Activated naive CD4-positive, alpha-beta T cell treated with anti-CD3 and anti-CD28 coated beads, Interleukin-2, amount 50 U/mL, for 16 hours (primary cell): ENCODE measurements at regions not wholly inside any gene's neighbourhood (a gene's known extent, or its start where the extent isn't known, plus 50 kb on each side); places are given as distances from the start of the nearest gene placed in this dataset.
"Not testable (repeated sequence)": the region's sequence is repeated elsewhere in the genome, so short reads cannot be mapped to it uniquely, and the experiment has no call there.

Source experiments
- DNase-seq: peaks from one replicate; pipeline ENCODE4 v3.0.0-alpha.2; 2020

- no peak for DNase-seq
Measured at GRCh38 chr2:16194931-16195680, 254.8 kb downstream of the MYCN start.

GRCh38 chr2:16194530-16194929 lies 254.2 kb downstream of the MYCN start:
- DNase-seq, result no peak

DNA sequence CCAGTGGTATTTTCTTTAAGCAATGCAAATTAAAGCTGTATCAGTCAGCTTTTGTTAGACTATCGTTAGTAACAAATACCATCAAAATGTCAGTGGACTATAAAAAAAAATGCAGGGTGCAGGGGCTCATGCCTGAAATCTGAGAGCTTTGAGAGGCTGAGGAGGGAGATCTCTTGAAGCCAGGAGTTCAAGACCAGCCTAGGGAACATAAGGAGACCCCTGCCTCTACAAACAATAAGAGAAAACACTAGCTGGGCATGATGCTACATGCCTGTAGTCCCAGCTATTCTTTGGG lies 253.7 kb downstream of the MYCN start:
- no peak for DNase-seq

GRCh38 chr2:16192416-16193216 lies 252.3 kb downstream of the MYCN start:
- no peak for DNase-seq

DNA sequence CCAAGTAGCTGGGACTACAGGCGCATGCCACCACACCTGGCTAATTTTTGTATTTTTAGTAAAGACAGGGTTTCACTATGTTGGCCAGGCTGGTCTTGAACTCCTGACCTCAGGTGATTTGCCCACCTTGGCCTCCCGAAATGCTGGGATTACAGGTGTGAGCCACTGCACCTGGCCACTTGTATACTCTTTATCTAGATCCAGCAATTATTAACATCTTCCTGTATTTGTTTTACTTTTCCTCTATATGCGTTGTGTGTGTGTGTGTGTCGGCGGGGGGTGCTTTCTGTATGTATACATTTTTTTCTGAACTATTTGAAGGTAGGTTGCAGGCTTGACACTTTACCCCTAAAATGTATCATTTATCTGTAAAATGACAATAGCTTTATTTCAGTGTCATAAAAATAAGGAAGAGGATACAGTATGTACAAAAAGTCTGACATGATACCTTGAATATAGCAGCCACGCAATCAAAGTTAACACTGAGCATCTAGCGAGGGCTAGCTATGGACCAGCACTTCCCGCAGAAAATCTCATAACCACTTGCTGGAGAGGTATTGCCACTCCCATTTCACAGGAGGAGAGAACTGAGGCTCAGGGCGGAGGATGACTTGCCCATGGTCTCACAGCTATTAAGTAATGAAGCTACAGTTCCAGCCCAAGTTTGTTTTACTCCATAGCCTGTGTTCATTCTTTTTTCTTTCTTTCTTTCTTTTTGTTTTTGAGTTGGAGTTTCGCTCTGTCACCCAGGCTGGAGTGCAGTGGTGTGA lies 251.3 kb downstream of the MYCN start:
- no peak for DNase-seq

GRCh38 chr2:16190446-16191270 lies 250.3 kb downstream of the MYCN start:
- DNase-seq, result no peak

DNA sequence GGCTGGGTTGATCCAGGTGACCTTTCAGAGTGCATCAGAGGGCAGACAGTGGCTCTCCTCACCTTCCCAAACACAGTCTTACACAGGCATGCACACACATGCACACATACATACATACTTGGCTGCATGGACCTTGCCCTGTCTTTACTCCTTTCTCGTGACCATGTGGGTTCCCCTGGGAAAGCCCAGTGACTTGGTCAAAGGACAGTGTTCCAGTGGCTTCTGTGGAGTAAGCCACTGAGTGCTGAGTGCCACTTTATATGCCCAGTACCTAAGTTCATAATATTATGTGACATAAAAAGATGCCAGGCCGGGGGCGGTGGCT lies 249.4 kb downstream of the MYCN start:
- DNase-seq, result no peak

GRCh38 chr2:16189029-16189835 lies 248.9 kb downstream of the MYCN start:
- no peak for DNase-seq

DNA sequence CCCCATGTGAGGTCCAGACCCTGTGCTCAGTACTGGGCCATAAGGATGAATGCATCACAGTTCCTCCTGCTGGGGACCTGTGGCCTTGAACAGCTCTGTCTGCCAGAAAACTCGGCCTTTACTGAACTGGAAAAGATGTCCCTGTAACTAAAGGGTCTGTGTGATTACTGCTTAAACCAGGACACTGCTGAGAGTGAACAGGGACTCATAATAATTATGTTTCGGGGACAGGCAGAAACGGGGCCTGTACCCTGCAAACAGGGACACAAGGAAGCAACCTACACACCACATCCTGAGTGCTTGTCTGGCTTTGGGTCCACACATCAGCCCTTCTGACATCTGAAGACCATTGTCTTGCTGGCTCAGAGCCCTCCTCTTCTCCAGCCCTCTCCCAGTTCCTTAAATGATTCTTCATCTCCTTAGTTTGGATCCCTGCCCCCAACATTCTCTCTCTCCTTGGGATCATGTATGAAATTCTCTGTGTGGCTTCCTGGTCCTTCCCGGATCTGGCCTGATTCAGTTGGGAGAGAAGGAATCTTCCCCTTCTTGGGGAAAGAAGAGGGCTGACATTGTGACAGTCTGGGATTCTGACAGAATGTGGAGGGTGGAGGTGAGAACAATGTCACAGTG lies 248.0 kb downstream of the MYCN start:
- DNase-seq, result no peak

GRCh38 chr2:16187482-16187817 lies 247.1 kb downstream of the MYCN start:
- no peak for DNase-seq

DNA sequence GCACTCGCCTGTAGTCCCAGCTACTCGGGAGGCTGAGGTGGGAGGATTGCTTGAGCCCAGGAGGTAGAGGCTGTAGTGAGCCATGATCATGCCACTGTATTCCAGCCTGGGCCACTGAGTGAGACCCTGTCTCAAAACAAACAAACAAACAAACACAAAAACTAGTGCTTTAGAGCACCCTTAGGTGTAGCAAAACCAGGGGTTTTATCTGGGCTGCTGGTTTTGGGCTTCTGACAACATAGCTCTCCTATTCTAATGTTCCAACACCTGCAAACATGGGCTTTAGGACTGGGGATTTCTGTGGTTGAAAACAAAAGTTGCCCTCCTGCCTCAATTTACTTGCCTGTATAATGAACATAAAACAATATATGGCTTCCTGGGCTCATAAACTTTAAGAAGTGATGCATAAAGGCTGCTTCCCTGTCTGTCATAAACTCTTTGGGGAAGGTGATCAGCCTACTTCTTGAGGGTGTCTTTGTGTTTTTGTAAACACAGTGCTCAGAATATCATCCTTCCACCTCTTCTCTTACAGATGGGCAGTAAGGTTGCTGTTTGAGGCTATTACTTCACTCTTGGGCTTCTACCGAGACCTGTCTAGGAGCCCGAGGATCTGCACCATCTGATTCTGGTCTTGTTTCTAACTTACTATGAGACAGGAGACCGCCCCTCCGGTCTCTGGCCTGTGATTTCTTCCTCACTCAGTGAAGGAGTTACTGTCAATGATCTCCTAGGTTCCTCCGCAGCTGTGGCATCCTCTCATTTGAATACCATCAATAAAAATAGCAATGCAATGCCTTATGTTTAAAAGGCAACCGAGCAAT lies 246.5 kb downstream of the MYCN start:
- no peak for DNase-seq

- no peak for DNase-seq
Measured at GRCh38 chr2:16185801-16186272, 245.5 kb downstream of the MYCN start.

DNA sequence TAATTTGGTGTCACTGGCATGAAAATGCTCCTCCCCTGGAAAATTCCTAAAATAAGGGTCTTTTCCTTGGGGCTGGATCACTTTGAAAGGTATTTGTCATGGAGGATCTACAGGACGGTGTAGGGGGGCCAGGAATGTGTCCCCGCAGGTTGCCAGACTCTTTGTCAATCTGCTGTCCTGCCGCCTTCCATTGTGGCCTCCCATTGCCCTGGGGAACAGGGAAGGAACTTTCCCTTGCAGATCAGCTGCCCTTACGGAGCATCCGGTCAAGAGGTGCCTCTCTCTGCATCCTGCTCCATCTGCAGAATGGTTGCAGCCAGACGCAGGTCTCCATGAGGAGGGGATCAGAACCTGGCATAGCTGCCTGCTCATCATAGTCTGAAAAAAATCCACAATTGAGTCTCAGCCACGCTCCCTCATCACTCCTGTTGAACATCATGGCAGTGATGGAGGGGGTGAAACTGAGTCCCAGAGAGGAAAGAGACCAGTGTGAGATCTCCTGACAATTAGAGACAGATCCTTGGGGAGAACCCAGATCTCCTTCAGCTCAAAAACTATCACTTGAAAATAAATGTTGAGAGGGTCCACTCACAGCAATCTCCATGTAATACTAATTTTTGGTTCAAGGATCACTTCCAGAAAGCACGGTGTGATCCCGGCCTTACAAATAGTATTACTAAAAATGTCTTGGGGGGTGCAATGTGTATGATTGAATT lies 244.8 kb downstream of the MYCN start:
- no peak for DNase-seq

DNA sequence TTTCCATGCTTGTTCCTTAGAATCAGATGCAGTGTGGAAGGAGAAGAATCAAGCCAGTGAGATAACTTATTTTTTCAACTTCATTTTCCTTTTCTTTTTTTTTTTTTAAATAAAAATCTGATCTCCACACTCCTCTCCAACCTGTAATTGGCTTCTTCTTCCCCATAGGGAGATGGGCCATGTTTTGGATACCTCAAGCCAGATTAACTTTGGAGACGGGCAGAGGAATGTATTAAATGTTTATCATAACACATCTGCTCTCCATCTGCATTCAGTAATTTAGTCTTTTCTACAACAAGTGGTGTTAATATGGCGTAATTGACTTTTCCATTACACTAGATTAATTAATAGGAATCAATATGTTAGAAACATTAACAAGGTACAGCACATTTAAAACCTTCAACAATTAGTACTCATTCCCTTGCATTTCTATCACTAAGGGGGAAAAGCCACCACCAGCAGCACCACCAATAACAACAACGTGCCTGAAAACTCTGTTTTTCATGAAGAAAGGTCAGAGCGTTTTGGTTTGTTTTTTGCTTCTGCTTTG lies 244.1 kb downstream of the MYCN start:
- DNase-seq, result no peak

DNA sequence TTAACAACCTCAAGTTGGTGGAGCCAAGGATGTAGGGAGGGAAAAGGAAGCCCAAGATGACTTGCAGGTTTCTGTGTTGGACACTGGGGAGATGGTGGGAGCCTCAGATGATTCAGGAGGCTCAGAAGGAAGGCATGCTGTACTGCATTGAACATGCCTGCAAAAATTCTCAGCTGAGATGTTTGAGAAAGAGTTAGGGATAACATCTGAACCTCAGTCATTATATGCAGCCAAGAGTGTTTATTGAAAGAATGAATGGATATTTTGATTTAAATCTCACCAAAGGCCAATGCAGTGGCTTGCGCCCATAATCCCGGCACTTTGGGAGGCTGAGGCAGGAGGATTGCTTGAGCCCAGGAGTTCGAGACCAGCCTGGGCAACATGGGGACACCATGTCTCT lies 243.0 kb downstream of the MYCN start:
- DNase-seq, result no peak

DNA sequence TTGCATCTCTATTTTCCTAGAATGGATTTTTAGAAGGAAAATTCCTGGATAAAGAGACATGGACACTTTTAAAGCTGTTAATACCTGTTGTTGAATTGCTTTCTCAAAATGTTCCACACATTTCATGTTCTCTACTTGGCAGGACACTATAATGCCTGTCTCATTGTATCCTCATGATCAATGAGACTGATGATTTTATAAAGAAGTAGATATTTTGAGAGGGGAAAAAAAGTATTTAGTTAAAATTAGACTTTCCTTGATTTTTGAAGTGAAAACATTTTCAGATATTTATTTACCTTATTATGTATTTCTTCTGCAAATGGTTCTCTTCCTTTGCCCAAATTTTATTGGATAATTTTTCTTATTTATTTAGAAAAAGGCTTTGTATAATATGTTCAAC lies 242.5 kb downstream of the MYCN start:
- no peak for DNase-seq

DNA sequence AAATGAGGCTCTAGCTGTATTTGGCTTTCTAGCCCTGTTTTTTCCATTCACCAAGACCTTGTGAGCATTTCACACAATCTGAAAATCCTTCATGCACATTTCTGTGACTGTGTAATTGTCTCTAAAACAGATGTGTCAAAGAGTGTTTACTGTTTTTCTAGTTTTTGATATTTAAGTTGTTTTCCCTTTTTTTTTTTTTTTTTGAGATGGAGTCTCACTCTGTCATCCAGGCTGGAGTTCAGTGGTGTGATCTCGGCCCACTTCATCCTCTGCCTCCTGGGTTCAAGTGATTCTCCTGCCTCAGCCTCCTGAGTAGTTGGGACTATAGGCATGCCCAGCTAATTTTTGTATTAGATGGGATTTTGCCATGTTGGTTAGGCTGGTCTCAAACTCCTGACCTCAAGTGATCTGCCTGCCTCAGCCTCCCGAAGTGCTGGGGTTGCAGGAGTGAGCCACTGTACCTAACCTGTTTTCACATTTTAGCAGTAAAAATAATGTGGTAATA lies 242.0 kb downstream of the MYCN start:
- not testable (repeated sequence) for DNase-seq

DNA sequence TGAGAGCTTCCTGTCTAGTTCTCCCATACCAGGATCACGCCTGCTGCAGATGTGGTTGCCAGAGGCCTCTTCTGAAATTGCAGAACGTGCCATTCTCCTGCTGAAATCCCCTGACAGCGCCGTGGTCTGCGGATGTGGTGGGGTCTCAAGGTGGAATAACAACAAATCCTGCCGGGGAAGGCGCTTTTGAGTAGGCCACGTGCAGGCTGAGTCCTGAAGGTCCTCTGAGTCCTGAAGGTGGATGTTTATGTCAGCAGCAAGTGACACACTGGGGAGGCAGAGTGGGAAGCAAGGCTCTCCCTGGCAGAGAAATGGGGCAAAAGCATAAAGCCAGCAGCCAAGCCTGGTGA lies 241.4 kb downstream of the MYCN start:
- DNase-seq, result no peak

- no peak for DNase-seq
Measured at GRCh38 chr2:16181062-16181740, 240.9 kb downstream of the MYCN start.
